VCaP (cell line): ENCODE measurements at regions not wholly inside any gene's neighbourhood (a gene's known extent, or its start where the extent isn't known, plus 50 kb on each side); places are given as distances from the start of the nearest gene placed in this dataset.

ENCODE experiments used
- H3K27ac ChIP-seq: fragments of 450-650 bp; 2 replicates; pipeline ENCODE4 v1.5.1; 2017
- TF ChIP-seq, protein P1 (sequence below): fragments of 450-650 bp; conservative IDR thresholded peaks from 2 replicates; pipeline ENCODE4 v1.5.1; 2017; ENCODE audit warnings: mild to moderate bottlenecking, moderate library complexity

DNA sequence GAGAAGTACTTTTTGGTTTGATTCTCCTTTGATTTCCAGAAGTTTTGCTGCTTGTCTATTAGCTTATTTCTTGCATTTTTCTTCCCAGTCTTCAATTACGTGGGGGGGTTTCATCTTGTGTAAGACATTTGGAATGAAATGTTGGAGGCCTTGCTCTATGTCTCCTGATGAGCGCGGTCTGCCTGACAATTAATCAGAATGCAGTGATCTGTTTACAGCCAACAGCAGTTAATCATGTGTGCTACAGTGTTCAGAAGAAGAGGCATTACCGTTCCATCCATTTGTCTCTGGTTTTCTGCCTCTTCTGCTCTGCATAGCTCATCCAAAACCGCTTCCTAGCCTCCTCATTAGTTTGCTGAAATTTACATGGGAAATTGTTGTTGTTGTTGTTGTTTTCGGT lies 134.4 kb upstream of the ST6GAL2 start:
- H3K27ac ChIP-seq, result no peak overlapping the region
- TF ChIP-seq, protein P1, sequence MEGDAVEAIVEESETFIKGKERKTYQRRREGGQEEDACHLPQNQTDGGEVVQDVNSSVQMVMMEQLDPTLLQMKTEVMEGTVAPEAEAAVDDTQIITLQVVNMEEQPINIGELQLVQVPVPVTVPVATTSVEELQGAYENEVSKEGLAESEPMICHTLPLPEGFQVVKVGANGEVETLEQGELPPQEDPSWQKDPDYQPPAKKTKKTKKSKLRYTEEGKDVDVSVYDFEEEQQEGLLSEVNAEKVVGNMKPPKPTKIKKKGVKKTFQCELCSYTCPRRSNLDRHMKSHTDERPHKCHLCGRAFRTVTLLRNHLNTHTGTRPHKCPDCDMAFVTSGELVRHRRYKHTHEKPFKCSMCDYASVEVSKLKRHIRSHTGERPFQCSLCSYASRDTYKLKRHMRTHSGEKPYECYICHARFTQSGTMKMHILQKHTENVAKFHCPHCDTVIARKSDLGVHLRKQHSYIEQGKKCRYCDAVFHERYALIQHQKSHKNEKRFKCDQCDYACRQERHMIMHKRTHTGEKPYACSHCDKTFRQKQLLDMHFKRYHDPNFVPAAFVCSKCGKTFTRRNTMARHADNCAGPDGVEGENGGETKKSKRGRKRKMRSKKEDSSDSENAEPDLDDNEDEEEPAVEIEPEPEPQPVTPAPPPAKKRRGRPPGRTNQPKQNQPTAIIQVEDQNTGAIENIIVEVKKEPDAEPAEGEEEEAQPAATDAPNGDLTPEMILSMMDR, result no peak

DNA sequence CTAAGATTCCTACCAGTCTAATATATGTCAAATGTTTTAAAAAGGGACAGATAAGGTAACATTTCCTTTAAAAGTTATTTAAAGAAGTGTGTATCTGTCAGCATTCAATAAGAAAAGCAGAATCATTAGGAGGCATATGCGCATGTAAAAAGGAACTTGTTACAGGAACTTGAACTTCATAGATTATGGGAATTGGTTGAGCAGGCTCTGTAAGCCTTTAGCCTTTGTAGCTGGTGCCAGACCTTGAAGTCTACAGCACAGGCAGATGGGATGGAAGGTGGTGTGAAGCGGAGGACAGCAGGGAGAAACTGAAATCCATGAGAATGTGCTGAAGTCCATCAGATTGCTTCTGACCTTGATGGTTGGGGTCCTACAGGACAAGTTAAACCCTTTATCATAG lies 138.3 kb upstream of the ST6GAL2 start:
- TF ChIP-seq, protein P1, result no peak
- H3K27ac ChIP-seq, result no peak overlapping the region

DNA sequence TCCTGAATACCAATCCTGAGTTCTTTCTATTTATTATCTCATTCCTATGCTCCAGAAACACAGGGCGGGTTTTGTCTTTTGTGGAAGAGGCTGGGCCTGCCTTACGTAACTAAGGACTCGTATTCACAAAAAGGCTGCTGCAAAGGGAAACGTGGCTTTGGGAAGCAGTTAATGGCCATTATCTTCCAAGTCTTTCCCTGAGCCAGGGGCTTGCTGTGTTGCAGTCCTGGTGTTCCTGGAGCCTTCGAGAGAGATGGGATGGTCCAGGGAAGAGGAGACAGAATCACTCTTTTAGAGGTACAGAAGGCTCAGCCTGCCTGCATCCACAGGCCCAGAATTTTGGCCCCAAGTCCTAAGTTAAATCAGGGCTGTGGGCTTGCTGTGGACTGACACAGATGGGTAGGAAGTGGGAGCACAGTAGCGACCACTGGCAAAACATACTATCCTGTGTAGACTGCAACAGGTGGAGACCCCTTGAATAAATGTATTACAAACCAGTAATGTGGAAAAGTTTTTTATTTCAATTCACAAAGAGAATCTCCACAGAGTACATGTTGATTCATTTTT lies 139.4 kb upstream of the ST6GAL2 start:
- H3K27ac ChIP-seq, result no peak overlapping the region
- TF ChIP-seq, protein P1, result no peak

- TF ChIP-seq, protein P1, result no peak
- no peak overlapping the region for H3K27ac ChIP-seq
Observed at GRCh38 chr2:107025869-107026380, 140.0 kb upstream of the ST6GAL2 start.

GRCh38 chr2:107027205-107027604 lies 141.2 kb upstream of the ST6GAL2 start:
- H3K27ac ChIP-seq, result no peak overlapping the region

GRCh38 chr2:107027810-107028209 lies 141.8 kb upstream of the ST6GAL2 start:
- TF ChIP-seq, protein P1, result no peak
- H3K27ac ChIP-seq, result no peak overlapping the region

More at GRCh38 chr2:107027205-107027604, 141.2 kb upstream of the ST6GAL2 start:
- TF ChIP-seq, protein P1, result no peak

GRCh38 chr2:107028661-107029060 lies 142.7 kb upstream of the ST6GAL2 start:
- no peak overlapping the region for H3K27ac ChIP-seq
- TF ChIP-seq, protein P1, result no peak
